Cerebellar cortex (tissue), 1 donor: ENCODE measurements at regions not wholly inside any gene's neighbourhood (a gene's known extent, or its start where the extent isn't known, plus 50 kb on each side); places are given as distances from the start of the nearest gene placed in this dataset.

Experiments used
- DNase-seq: peaks from one replicate; pipeline ENCODE4 v3.0.0-alpha.2; 2015; ENCODE audit warnings: low spot score

GRCh38 chr5:86879086-86879485 is 261.3 kb downstream of the COX7C start:
- peak; percentile 87 for DNase-seq

GRCh38 chr5:86880344-86880743 is 262.6 kb downstream of the COX7C start:
- no peak for DNase-seq

- DNase-seq, result peak; percentile 74
These were observed 263.2 kb downstream of the COX7C start for GRCh38 chr5:86880785-86881492.

GRCh38 chr5:86881493-86882090 is 263.9 kb downstream of the COX7C start:
- DNase-seq, result no peak

GRCh38 chr5:86884608-86885007 is 266.9 kb downstream of the COX7C start:
- no peak for DNase-seq

- no peak for DNase-seq
These were observed 267.3 kb downstream of the COX7C start for GRCh38 chr5:86885011-86885410.

GRCh38 chr5:86885489-86886230 is 267.9 kb downstream of the COX7C start:
- DNase-seq, result no peak

- no peak for DNase-seq
These were observed 272.6 kb downstream of the COX7C start for GRCh38 chr5:86890375-86890774.

GRCh38 chr5:86894056-86894455 is 276.3 kb downstream of the COX7C start:
- DNase-seq, result no peak

GRCh38 chr5:86896916-86897315 is 279.2 kb downstream of the COX7C start:
- no peak for DNase-seq

GRCh38 chr5:86909418-86910295 is 291.9 kb downstream of the COX7C start:
- DNase-seq, result no peak

- DNase-seq, result peak; percentile 5
These were observed 299.4 kb downstream of the COX7C start for GRCh38 chr5:86917117-86917579.

GRCh38 chr5:86918246-86918645 is 300.5 kb downstream of the COX7C start:
- DNase-seq, result no peak

- no peak for DNase-seq
These were observed 308.3 kb downstream of the COX7C start for GRCh38 chr5:86926033-86926432.

- DNase-seq, result peak; percentile 13
These were observed 311.5 kb downstream of the COX7C start for GRCh38 chr5:86929123-86929766.

- no peak for DNase-seq
These were observed 315.9 kb upstream of the RASA1 start for GRCh38 chr5:86951761-86952160.

GRCh38 chr5:86964889-86965288 is 302.8 kb upstream of the RASA1 start:
- DNase-seq, result no peak

- peak; percentile 74 for DNase-seq
These were observed 299.4 kb upstream of the RASA1 start for GRCh38 chr5:86968301-86968753.

GRCh38 chr5:86970361-86970760 is 297.3 kb upstream of the RASA1 start:
- DNase-seq, result no peak

GRCh38 chr5:86971034-86971571 is 296.6 kb upstream of the RASA1 start:
- DNase-seq, result no peak

- DNase-seq, result no peak
These were observed 292.7 kb upstream of the RASA1 start for GRCh38 chr5:86974955-86975354.
